HG03103 (cell line): ENCODE measurements at regions not wholly inside any gene's neighbourhood (a gene's known extent, or its start where the extent isn't known, plus 50 kb on each side); places are given as distances from the start of the nearest gene placed in this dataset.

Experiments
- ATAC-seq: cut with Tn5 transposase; IDR thresholded peaks from one replicate; pipeline ENCODE4 v1.9.1; 2021; ENCODE audit warnings: low read depth; ENCODE audit not compliant: unreplicated experiment

DNA sequence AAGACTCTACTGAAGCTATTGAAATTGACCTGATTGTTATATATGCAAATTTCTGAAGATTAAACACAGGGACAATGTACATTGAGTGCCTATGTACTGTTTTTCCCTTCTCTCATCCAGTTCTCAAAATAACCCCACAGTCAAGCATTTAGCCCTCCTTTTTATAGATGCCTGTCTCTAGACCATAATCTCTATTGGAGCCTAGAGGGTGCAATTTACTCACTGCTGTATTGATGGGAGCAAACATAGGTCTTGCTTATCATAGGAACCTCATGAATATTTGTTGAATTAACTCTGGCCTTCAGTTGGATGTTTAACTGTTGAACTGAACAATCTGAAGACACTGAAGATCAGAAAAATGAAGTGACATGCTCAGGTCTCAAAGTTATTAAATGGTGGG lies 183.0 kb downstream of the RFC3 start:
- no peak for ATAC-seq

DNA sequence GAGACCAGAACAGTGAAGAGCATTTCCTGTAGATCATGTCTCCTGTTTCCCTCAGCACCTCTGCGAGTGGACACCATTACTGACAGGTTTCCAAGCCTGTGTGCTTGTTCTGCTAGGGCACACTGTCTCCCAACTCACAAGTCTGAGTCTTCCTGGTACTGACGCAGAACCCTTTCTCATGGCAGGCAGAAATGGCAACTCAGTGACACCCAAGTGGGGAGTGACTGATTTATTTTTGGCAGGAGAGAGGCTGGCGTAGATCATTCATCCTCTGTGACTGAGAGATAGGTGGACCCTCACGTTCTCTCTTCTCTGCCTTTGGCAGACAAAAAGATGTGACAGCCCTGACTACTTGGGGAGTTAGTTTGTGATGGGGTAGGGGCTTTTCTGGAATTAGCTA lies 183.4 kb downstream of the RFC3 start:
- ATAC-seq, result no peak

GRCh38 chr13:34002141-34002540 lies 184.2 kb downstream of the RFC3 start:
- no peak for ATAC-seq

GRCh38 chr13:34002924-34003323 lies 185.0 kb downstream of the RFC3 start:
- ATAC-seq, result no peak

DNA sequence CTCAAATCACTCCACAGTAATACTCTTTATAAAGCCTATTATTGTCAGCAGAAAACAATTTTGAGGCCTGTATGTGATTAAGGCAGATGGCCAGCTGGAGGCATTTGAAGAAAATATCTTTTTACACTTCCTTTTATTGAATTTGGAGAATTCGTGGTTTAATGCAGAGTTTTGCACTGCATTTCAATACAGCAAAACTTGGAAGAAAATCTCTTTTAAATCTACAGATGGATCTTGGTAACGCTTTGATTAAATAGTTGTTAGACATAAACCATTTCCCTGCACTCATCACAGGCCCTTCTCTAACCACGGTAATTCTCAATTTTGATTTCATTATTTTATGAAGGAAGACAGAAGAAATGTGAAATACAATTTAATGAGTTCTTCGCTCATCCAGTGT lies 185.7 kb downstream of the RFC3 start:
- ATAC-seq, result no peak

GRCh38 chr13:34004676-34005075 lies 186.7 kb downstream of the RFC3 start:
- ATAC-seq, result no peak

DNA sequence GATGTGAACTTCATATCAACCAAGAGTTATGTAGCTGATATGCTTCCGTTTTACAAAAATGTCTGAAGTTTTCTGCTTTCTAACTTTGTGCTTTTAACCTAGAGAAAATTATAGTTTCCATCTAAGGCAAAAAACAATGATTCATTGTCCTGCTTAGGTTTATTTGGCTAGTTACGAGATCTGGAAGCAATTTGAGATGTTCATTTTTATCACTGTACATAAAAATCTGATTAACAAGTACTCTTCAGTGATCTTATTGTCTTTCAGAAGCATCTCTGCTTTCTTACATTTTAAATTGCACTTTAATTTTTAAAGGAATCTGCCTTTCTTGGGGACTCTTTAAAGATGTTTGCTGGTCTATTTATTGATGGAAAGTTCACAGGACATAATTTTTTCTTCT lies 188.1 kb downstream of the RFC3 start:
- ATAC-seq, result no peak

DNA sequence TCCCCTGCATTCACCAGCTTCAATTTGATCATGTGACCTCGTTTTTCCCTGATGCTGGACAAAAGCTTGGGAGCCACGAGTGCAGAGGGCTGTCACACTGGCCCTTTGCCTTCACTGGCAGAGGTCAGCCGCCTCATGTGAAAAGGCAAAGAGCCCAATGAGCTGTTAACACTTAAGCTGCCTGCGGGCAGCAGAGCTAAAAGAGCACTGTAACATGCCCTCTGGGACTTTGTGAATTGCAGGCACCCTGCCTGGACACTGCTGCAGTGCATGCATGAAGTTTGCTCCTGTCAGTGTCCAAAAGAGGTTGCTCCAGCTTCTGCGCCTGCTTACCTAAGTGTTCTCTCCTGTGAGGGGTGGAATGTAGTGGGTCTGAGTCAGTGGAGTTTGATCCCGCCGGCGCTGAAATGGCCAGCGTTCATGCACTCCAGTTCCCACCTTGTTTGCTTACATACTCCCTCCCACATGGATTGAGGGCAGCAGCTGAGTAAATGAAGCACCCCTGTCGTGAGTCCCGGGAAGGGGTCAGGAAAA lies 193.7 kb downstream of the RFC3 start:
- ATAC-seq, result no peak

GRCh38 chr13:34012382-34012781 lies 194.4 kb downstream of the RFC3 start:
- ATAC-seq, result no peak

DNA sequence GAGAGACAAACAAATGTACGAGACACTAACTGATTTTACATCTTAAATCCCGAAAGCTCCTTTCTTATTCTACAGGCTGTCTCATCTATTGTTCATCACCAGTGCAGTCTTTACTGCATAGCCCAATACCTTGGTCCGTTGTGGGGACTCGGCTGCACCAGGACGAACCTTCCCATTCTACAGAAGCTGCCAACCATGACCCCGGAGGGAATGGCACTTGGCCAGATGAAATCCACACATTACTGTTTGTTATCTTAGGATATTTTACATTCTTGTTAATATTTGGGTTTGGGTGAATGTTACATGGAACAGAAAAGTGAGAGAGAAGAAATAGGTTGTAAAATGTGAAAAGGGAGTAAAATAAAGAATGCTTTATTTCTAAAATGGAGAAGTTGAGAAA lies 195.1 kb downstream of the RFC3 start:
- no peak for ATAC-seq

DNA sequence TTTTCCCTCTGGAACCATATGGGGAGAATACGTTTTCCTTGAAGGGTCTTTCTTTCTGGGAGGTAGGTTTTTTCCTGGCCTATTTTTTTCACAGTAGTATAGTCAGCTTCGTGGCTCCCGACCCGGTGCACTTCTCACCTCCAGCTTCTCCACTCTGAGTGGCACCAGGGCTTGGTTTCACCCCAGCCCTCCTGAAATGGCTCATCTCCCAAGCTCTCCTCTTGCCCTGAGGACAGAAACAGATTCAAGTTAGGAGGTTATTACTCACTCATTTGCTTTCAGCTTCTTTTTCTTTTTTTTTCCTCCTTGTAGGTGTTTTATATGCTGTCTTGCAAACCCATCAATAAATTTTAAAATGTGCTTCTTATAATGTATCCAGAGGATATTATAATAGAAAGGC lies 199.3 kb downstream of the RFC3 start:
- ATAC-seq, result no peak

DNA sequence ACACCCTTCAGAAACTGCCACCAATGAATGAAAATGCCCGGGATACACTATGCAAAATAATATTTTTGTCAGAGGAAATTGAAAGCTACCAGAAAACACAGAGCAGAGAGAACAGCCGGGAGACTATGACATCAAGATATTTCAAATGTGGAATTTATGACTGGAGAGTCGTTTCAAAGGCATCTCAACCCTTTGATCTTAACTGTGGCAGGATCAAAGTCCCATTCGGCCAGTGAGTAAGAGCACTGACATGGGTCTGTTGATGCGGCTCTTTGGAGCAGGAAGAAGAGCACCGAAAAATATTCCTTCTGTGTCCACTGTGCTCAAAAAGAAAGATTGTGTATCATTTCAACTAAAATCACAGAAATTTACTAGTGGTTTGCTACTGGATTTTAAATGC lies 201.9 kb downstream of the RFC3 start:
- ATAC-seq, result no peak

- ATAC-seq, result no peak
Measured at GRCh38 chr13:34020388-34020787, 202.4 kb downstream of the RFC3 start.

GRCh38 chr13:34021619-34022018 lies 203.7 kb downstream of the RFC3 start:
- ATAC-seq, result no peak

- ATAC-seq, result no peak
Measured at GRCh38 chr13:34025746-34026145, 207.8 kb downstream of the RFC3 start.

GRCh38 chr13:34026308-34026707 lies 208.4 kb downstream of the RFC3 start:
- no peak for ATAC-seq

DNA sequence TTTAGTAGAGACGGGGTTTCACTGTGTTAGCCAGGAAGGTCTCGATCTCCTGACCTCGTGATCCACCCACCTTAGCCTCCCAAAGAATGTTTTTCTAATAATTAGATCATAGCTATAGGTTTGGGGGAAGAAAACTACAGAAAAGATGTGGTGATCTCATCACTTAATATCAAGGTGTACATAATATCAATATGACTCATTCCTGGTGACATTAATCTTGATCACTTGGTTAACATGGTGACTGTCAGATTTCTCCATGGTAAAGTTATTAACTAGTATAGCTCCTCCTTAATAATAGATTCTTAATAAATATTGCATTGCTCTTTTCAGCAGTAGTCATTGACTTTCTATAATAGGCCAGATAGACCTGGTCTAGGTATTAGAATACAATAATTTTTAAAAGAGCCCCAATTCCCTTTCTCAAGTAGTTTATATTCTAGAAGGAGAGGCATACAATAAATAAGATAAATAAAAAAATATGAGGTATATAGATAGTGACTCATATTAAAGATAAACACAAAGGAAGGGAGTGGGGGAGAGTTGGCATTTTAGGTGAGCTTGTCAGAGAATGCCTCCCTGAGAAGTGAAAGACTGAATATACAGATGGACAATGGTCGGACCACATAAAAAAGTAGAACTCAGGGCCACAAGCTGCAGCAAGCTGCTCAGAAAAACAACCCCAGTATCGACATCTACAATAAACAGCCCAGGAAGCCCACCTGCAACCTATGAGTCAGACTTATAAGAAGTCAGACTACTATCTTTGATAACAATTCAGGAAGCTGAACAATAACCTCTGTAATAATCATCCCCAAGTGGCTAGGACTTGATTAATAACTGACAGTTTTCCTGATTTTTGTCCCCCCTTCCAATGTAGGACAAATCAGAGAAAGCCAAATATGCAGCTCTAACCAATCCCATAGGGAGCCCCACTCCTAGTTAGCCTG lies 210.8 kb downstream of the RFC3 start:
- no peak for ATAC-seq

- no peak for ATAC-seq
Measured at GRCh38 chr13:34030782-34031181, 212.8 kb downstream of the RFC3 start.

GRCh38 chr13:34031610-34032009 lies 213.7 kb downstream of the RFC3 start:
- ATAC-seq, result no peak

DNA sequence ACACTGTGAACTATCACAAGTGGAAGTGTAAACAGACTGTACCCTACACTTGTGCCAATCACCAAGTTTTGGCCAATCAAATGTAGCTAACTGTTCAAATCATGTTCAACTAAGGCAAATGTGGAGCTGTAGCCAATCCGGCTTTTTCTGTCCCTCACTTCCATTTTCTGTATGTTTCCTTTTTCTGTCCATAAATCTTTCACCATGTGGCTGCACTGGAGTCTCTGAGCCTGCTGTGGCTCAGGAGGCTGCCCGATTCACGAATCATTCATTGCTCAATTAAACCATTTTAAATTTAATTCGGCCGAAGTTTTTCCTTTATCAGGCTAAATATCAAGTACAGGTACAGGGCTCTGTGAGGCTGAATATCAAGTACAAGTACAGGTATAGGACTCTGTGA lies 216.5 kb downstream of the RFC3 start:
- no peak for ATAC-seq

DNA sequence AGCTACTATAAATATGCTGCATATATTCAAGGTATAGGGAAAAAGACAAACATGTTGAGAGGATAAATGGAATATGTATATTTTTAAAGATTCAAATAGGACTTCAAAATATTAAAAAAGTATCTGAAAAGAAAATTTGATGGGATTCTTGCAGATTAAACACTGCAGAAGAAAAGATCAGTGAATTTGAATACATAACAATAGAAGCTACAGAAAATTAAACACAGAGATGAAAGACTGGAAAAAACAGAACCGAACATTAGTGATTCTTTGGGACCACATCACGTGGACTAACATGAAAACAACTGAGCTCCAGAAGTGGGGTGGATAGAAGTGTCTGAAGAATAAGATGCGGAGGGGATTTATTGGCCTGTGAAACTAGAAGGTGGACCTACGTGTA lies 217.2 kb downstream of the RFC3 start:
- ATAC-seq, result no peak

GRCh38 chr13:34035676-34036325 lies 217.9 kb downstream of the RFC3 start:
- ATAC-seq, result no peak
